Loucy (cell line): ENCODE measurements at regions not wholly inside any gene's neighbourhood (a gene's known extent, or its start where the extent isn't known, plus 50 kb on each side); places are given as distances from the start of the nearest gene placed in this dataset.

Source experiments
- H2AFZ ChIP-seq: fragments of 200-600 bp; sonication (generic); 2 replicates; pipeline ENCODE4 v1.6.0; 2016; ENCODE audit warnings: antibody characterized with exemption, mild to moderate bottlenecking, low read length, moderate library complexity
- H3F3A ChIP-seq: fragments of 200-600 bp; 2 replicates; pipeline ENCODE4 v1.6.0; 2016; ENCODE audit warnings: antibody characterized with exemption, low read depth, mild to moderate bottlenecking
- H3K27me3 ChIP-seq: fragments of 200-600 bp; sonication (generic); 2 replicates; pipeline ENCODE4 v1.6.1; 2014; ENCODE audit warnings: low read length, mild to moderate bottlenecking; ENCODE audit not compliant: insufficient read depth, poor library complexity, severe bottlenecking
- H3K36me3 ChIP-seq: fragments of 200-600 bp; sonication (generic); 2 replicates; pipeline ENCODE4 v1.6.1; 2016; ENCODE audit warnings: low read length; ENCODE audit not compliant: insufficient read depth
- H3K4me1 ChIP-seq: fragments of 200-600 bp; sonication (generic); 2 replicates; pipeline ENCODE4 v1.5.1; 2014; ENCODE audit warnings: low read length, mild to moderate bottlenecking; ENCODE audit not compliant: insufficient read depth, poor library complexity, severe bottlenecking
- H3K4me2 ChIP-seq: fragments of 200-600 bp; sonication (generic); 2 replicates; pipeline ENCODE4 v1.6.0; 2014; ENCODE audit warnings: antibody characterized with exemption, low read length, low read depth, mild to moderate bottlenecking; ENCODE audit not compliant: poor library complexity, severe bottlenecking
- H3K4me3 ChIP-seq: fragments of 200-600 bp; sonication (generic); 2 replicates; pipeline ENCODE4 v1.5.1; 2014; ENCODE audit warnings: low read length, mild to moderate bottlenecking, mixed read lengths; ENCODE audit not compliant: poor library complexity, severe bottlenecking
- H3K79me2 ChIP-seq: fragments of 200-600 bp; sonication (generic); 2 replicates; pipeline ENCODE4 v1.6.1; 2014; ENCODE audit warnings: low read length; ENCODE audit not compliant: insufficient read depth
- H3K9ac ChIP-seq: fragments of 200-600 bp; sonication (generic); 2 replicates; pipeline ENCODE4 v1.6.0; 2014; ENCODE audit warnings: mild to moderate bottlenecking, low read depth, low read length, moderate library complexity; ENCODE audit not compliant: poor library complexity, severe bottlenecking
- H3K9me2 ChIP-seq: fragments of 200-600 bp; sonication (generic); replicated peaks from 2 replicates; pipeline ENCODE4 v1.6.1; 2016; ENCODE audit warnings: low read depth, low read length, mixed read lengths
- H3K9me3 ChIP-seq: fragments of 200-600 bp; sonication (generic); 2 replicates; pipeline ENCODE4 v1.6.1; 2014; ENCODE audit warnings: mild to moderate bottlenecking, antibody characterized with exemption, low read length, low read depth; ENCODE audit not compliant: insufficient read depth
- H4K20me1 ChIP-seq: fragments of 200-600 bp; sonication (generic); 2 replicates; pipeline ENCODE4 v1.6.0; 2014; ENCODE audit warnings: antibody characterized with exemption, low read length, mild to moderate bottlenecking; ENCODE audit not compliant: insufficient read depth, poor library complexity, severe bottlenecking
- CTCF ChIP-seq: fragments of 200-600 bp; sonication (generic); conservative IDR thresholded peaks from 2 replicates; pipeline ENCODE4 v1.5.1; 2014; ENCODE audit warnings: mild to moderate bottlenecking, antibody characterized with exemption, low read length
- EZH2phosphoT487 ChIP-seq: fragments of 200-600 bp; IDR thresholded peaks from 2 replicates; pipeline ENCODE4 v1.6.1; 2018; ENCODE audit warnings: antibody characterized with exemption, mild to moderate bottlenecking, moderate library complexity, borderline replicate concordance

DNA sequence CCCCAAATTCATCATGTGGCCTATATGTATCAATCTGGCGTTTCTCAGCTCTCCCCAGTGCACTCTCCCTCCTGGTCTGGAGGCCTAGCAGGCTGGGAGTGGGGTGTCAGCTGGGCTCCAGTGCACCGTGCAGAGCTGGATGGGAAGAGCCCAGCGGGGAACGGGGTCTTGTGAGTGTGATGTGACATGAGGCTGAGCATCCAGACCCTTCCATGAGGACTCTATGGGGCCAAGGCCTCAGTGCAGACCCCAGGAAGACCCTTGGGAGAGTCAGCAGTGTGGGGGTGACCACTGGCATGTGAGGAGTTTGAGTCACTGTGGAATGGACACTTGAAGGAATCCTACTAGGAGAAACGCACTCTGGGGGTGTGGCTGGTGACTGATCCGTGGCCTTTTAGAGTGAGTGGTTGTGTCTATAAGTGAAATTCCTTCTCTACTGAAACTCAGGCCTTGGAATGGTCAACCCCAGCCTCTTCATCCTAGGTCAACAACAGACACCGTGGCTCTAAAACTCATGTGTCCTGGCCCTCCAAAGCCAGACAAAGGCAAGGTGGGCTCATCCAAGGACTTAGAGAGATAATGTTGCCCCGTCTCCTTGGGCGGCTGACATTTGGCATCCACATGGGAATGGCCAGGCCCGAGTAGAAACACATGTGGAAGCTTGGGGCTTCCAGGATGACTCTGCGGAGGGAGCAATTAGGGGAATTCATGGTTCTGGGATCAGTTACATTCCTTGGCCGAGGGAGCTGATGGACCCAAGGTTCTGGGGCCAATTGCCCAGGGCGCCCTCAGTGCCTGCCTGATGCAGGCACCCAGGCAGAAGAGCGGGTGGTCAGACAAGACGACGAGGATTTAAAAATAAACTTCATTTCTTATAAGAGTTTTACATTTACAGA, 156.0 kb upstream of the TWIST2 start:
- H3K36me3 ChIP-seq, result no peaks in the 10 kb centered on the region
- no peaks in the 10 kb centered on the region for H4K20me1 ChIP-seq
- H3K4me2 ChIP-seq, result no peak overlapping the region
- H3K27me3 ChIP-seq, result no peaks in the 10 kb centered on the region
- H3K4me1 ChIP-seq, result no peaks in the 10 kb centered on the region
- H3K4me3 ChIP-seq, result no peak overlapping the region
- H3K9me3 ChIP-seq, result peaks cover 5% of the 10 kb centered on the region; the same call in 1 of the 2 replicates
- H2AFZ ChIP-seq, result no peak overlapping the region
- no peak overlapping the region for H3K9ac ChIP-seq
- no peaks in the 10 kb centered on the region for H3K79me2 ChIP-seq
- H3K9me2 ChIP-seq, result no peaks in the 10 kb centered on the region
- no peak for TF ChIP-seq EZH2phosphoT487
- no peak for TF ChIP-seq CTCF
- no peaks in the 10 kb centered on the region for H3F3A ChIP-seq

DNA sequence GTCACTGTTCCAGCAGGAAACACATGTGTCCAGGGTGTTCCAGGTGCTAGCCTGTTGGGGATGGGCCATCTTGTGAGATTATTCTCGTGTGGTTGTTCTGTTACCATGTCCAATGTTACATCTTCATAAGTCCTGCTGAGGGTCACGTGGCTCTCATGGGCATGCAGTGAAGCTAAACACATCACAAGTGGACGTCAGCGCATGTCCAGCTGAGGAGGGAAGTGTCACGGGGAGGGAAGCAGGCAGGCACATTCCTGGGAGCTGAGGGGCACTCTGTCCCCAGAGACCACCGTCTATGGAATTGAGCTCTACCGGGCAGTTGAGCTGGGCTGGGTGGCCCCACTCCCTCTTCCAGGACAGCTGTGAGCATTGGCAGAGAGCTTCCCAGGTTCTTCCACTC, 155.3 kb upstream of the TWIST2 start:
- TF ChIP-seq EZH2phosphoT487, result no peak
- TF ChIP-seq CTCF, result no peak
- H3K4me1 ChIP-seq, result no peaks in the 10 kb centered on the region
- no peaks in the 10 kb centered on the region for H3K9me2 ChIP-seq
- H2AFZ ChIP-seq, result no peak overlapping the region
- H3K9me3 ChIP-seq, result peaks cover 5% of the 10 kb centered on the region; the same call in 1 of the 2 replicates
- no peak overlapping the region for H3K4me3 ChIP-seq
- no peaks in the 10 kb centered on the region for H3K79me2 ChIP-seq
- H4K20me1 ChIP-seq, result no peaks in the 10 kb centered on the region
- no peak overlapping the region for H3K9ac ChIP-seq
- H3K27me3 ChIP-seq, result no peaks in the 10 kb centered on the region
- no peaks in the 10 kb centered on the region for H3F3A ChIP-seq
- H3K36me3 ChIP-seq, result no peaks in the 10 kb centered on the region
- no peak overlapping the region for H3K4me2 ChIP-seq

DNA sequence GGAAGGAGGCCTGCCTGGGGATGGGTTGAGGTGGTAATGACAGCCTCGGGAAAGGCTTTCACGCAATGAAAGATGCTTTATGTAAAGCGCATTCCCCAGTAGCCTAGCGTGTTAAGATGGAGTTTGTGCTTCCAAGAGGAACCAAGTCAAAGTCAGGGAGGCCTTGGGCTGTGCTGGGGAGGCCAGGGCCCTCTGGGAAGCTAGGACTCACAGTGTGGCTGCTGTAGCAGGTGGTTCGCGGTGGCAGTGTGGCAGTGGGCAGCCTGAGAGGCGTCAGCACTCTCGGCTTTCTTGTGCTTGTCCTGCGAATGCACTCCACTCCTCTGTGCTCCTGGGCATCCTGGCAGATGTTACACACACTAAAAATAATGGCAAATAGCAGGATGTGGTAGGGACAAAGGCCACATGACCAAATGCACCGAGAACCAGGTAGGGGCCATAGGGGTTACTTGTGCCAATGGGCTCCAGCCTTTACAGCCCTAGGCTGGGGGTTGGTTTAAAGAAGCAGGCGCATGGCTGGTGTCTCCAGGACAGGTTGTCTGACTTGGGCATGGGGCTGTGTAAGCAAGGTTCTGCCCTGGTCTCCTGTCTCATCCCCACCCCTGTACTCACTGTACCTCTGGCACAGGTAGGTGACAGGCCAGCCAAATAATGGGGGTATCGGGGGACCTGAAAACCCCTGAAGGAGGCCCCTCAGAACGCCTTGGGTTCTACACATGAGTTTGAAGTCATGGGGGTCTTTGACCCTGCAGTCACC, 154.4 kb upstream of the TWIST2 start:
- no peaks in the 10 kb centered on the region for H3K79me2 ChIP-seq
- no peaks in the 10 kb centered on the region for H3K9me2 ChIP-seq
- no peaks in the 10 kb centered on the region for H3K36me3 ChIP-seq
- H3K9me3 ChIP-seq, result peaks cover 5% of the 10 kb centered on the region; the same call in 1 of the 2 replicates
- no peak overlapping the region for H3K4me2 ChIP-seq
- no peak overlapping the region for H3K4me3 ChIP-seq
- H3K27me3 ChIP-seq, result no peaks in the 10 kb centered on the region
- no peak overlapping the region for H2AFZ ChIP-seq
- no peak overlapping the region for H3K9ac ChIP-seq
- TF ChIP-seq CTCF (no peak), EZH2phosphoT487 (no peak)
- no peaks in the 10 kb centered on the region for H4K20me1 ChIP-seq
- no peaks in the 10 kb centered on the region for H3F3A ChIP-seq
- no peaks in the 10 kb centered on the region for H3K4me1 ChIP-seq
